EH (cell line): ENCODE measurements at regions not wholly inside any gene's neighbourhood (a gene's known extent, or its start where the extent isn't known, plus 50 kb on each side); places are given as distances from the start of the nearest gene placed in this dataset.

Experiments used
- DNase-seq: peaks from one replicate; pipeline ENCODE4 v3.0.0-alpha.2; 2015; ENCODE audit warnings: low read depth

GRCh38 chr4:143273160-143273917 is 63.3 kb upstream of the GAB1 start:
- no peak for DNase-seq

GRCh38 chr4:143280861-143281260 is 55.8 kb upstream of the GAB1 start:
- no peak for DNase-seq

DNA sequence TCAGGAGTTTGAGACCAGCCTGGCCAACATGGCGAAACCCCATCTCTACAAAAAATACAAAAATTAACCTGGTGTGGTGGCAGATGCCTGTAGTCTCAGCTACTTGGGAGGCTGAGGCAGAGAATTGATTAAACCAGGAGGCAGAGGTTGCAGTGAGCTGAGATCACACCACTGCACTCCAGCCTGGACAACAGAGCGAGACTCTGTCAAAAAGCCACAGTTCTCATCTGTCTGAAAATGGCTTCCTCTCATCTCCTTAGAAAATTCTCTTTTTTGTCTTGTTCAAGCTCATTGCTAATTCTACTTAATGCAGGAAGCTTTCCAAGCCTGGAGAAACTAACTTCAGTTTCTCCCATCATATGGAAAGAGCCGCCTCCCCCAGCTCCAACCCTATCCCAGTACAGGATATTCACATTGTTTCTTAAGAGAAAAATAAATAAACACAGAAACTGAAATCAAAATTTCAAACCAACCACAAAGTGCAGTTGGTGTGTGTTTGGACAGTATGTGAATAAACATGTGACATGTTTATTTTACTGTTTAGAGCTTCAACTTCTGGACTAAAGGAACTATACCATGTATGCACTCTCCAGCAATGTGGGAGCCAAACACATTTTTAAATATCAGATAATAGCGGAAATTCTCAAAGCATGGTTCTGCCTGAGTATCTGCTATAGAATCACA is 55.0 kb upstream of the GAB1 start:
- peak; percentile 18 for DNase-seq

DNA sequence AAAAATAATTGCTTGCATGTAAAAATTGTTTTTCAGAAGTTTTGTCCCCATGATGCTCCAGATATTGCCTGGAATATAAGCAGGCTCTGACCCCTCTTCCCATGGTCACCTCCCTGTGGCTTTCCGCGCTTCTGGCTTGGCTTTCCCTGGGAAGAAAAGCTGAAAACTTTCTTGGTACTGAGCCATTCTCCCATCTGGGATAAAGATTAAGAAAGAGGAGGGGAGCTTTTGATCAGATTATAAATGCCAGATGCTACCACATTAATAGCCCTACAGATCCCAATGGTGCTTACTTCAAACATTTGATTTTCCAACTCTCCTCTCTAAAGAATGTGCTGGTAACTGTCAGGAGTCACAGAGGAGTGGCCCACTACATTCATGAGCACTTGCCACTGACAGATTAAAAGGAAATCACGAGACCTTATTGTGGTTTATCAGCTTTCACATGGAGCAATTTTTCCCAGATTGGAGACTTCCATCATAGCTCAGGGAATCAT is 54.4 kb upstream of the GAB1 start:
- DNase-seq, result no peak

GRCh38 chr4:143285696-143286437 is 50.8 kb upstream of the GAB1 start:
- no peak for DNase-seq

GRCh38 chr4:143286701-143287571 is 49.7 kb upstream of the GAB1 start:
- DNase-seq, result peak; percentile 75
